Femur (tissue), 1 donor: ENCODE measurements at regions not wholly inside any gene's neighbourhood (a gene's known extent, or its start where the extent isn't known, plus 50 kb on each side); places are given as distances from the start of the nearest gene placed in this dataset.

Experiments
- DNase-seq: peaks from one replicate; pipeline ENCODE4 v3.0.0-alpha.2; 2017

DNA sequence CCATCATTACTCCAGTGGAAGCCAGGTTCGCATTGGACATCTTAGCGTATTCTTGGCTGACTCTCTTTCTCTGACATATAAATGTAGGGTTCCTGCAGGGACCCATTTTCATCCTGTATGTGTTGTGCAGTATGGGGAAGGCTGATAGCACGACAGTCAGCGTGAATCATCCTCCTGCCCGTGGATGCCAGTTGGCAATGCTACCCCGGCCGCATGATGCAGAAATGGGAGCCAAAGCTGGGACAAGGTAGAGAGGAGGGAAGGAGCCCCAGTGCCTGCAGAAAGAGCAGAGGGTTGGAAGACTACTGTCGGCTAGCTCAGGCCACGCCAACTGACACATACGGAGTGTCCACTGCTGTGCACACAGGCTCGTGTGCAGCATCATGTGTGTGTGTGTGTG is 251.6 kb downstream of the SKAP2 start:
- no peak for DNase-seq

DNA sequence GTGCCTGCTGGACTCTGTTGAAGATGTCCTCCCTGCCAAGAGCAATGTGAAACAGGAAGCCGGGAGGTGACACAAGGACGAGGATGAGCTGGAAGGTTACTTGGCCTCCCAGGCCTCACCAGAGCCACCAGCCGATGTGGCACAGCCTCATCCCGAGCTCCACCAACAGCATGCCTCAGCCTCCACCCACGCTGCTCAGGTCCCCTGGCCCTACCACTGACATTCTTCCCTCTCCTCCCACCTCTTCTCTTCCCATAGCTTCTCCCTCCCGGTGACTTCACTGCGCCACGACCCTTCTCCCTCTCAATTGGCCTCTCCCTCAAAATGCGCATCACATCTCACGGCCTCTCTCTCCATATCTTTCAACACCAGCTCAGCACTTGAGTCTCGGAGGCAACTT is 249.9 kb downstream of the SKAP2 start:
- no peak for DNase-seq

DNA sequence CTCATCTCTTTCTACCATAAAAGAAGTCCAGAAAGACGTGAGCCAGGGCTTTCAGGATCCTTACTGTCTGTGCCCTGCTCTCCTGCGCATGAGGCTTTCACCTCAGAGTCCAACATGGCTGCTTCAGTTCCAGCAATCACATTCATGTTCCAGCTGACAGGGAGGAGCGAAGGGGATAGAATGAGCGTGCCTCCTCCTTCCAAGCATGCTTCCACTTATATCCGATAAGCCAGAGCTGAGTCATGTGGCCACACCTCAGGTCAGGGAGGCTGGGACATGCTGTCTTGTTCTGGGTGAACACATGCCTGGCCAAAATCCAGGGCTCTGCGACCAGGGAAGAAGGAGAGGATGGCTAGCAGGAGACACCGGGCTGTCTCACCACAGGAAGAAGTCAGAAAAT is 248.2 kb downstream of the SKAP2 start:
- DNase-seq = no peak

DNA sequence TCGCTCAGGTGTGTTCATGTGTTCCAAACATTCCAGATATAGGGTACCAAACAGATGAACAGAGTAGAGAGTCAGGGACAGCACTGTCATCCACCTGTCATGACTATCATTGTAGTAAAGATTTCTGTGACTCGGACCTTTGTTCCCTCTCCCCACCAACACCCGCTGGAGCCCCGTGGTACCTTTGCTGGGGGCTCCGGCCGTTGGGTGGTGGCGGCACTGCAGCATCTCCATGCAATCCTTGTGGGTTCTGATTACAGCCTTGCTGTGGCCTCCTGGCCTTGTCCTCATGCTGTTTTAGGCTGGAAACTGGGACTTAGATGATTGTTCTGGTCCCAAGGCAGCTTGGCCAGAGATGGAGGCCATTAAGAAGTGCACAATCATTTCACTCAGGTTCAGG is 247.3 kb downstream of the SKAP2 start:
- no peak for DNase-seq
